Rectal smooth muscle tissue (tissue), 1 donor: ENCODE measurements at regions not wholly inside any gene's neighbourhood (a gene's known extent, or its start where the extent isn't known, plus 50 kb on each side); places are given as distances from the start of the nearest gene placed in this dataset.

Experiments
- H3K27ac ChIP-seq: one replicate; pipeline ENCODE4 v1.7.0; 2013; ENCODE audit warnings: low read depth, low read length, inconsistent platforms
- H3K27me3 ChIP-seq: one replicate; pipeline ENCODE4 v1.7.0; 2013; ENCODE audit warnings: low read length; ENCODE audit not compliant: control insufficient read depth, insufficient read depth
- H3K36me3 ChIP-seq: one replicate; pipeline ENCODE4 v1.7.0; 2013; ENCODE audit warnings: low read length; ENCODE audit not compliant: control insufficient read depth, insufficient read depth
- H3K4me1 ChIP-seq: one replicate; pipeline ENCODE4 v1.7.0; 2013; ENCODE audit warnings: low read length; ENCODE audit not compliant: control insufficient read depth, insufficient read depth
- H3K4me3 ChIP-seq: one replicate; pipeline ENCODE4 v1.7.0; 2013; ENCODE audit warnings: low read length
- H3K9ac ChIP-seq: one replicate; pipeline ENCODE4 v1.7.0; 2013; ENCODE audit warnings: low read length

GRCh38 chrX:39163581-39164126, 362.4 kb downstream of the MID1IP1 start:
- Histone ChIP-seq H3K27ac (no peak overlapping the region), H3K4me3 (no peak overlapping the region), H3K36me3 (no peaks in the 10 kb centered on the region), H3K9ac (no peak overlapping the region), H3K4me1 (no peaks in the 10 kb centered on the region), H3K27me3 (no peaks in the 10 kb centered on the region)

DNA sequence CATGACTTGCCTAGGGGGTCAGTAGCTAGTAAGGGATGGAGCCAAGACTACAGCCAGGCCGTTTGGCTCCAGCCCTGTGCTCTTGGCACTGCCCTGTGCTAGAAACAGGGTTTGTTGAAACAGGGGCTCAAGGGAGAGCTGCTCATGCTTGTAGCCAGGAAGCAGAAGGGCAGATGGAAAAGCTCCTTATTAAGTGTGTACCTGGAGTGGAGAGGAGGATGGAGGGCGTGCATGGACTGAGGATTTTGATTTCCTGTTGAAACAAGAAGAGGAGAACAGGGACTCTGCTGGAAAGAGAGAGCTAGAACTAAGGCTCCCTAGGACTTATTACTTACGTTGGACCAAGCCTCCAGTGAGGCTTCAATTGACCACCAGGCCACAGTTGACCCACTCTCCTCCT, 363.0 kb downstream of the MID1IP1 start:
- no peak overlapping the region for H3K9ac ChIP-seq

DNA sequence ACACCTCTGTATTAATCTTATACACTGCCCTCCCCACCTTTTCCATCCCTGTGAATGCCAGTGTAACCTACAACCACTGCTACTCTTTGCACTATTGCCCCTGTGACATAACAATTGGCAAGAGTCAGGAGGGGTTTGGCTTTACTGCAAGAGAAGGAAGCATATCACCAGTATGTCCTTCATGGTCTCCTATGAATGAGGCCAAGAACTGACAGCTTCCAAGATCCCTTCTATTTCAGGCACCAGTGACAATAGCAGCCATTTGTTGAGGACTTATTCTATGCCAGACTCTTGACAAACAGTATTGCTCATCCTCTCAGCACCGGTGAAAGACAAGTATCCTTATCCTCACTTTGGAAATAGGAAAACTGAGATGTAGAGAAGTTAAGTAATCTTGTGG, 363.9 kb downstream of the MID1IP1 start:
- Histone ChIP-seq H3K4me3 (no peak overlapping the region), H3K27ac (no peak overlapping the region), H3K27me3 (no peaks in the 10 kb centered on the region), H3K4me1 (no peaks in the 10 kb centered on the region), H3K36me3 (no peaks in the 10 kb centered on the region), H3K9ac (no peak overlapping the region)

More for the DNA sequence above, 363.0 kb downstream of the MID1IP1 start:
- Histone ChIP-seq H3K36me3 (no peaks in the 10 kb centered on the region), H3K4me3 (no peak overlapping the region), H3K4me1 (no peaks in the 10 kb centered on the region), H3K27me3 (no peaks in the 10 kb centered on the region), H3K27ac (no peak overlapping the region)

GRCh38 chrX:39165773-39166172, 364.5 kb downstream of the MID1IP1 start:
- H3K27ac ChIP-seq = no peak overlapping the region

GRCh38 chrX:39167791-39168190, 366.5 kb downstream of the MID1IP1 start:
- H3K27ac ChIP-seq = no peak overlapping the region
- no peak overlapping the region for H3K4me3 ChIP-seq
- no peak overlapping the region for H3K9ac ChIP-seq
- H3K36me3 ChIP-seq = no peaks in the 10 kb centered on the region
- H3K4me1 ChIP-seq = no peaks in the 10 kb centered on the region
- no peaks in the 10 kb centered on the region for H3K27me3 ChIP-seq

More at GRCh38 chrX:39165773-39166172, 364.5 kb downstream of the MID1IP1 start:
- no peaks in the 10 kb centered on the region for H3K36me3 ChIP-seq
- no peak overlapping the region for H3K9ac ChIP-seq
- H3K4me1 ChIP-seq = no peaks in the 10 kb centered on the region
- H3K4me3 ChIP-seq = no peak overlapping the region
- H3K27me3 ChIP-seq = no peaks in the 10 kb centered on the region

DNA sequence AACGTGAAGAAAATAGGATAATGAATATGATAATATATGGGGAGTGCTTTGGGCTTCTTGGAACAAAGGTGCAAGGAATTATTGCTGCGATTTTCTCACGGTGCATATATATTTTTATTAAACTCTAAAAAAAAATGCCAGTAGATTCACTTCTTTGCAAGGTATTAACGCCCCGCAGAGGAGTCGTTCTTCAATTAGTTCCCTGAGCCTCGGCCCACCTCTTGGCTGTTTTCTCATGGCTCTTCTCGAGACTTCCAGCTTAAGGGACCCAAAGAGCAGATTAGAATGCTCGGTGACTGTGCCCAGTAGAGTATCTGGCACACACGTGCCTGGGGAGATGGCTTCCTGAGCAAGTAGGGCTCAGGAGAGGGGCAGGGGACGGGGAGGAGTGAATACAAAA, 367.4 kb downstream of the MID1IP1 start:
- Histone ChIP-seq H3K4me3 (no peak overlapping the region), H3K4me1 (no peaks in the 10 kb centered on the region), H3K27ac (no peak overlapping the region), H3K27me3 (no peaks in the 10 kb centered on the region), H3K9ac (no peak overlapping the region), H3K36me3 (no peaks in the 10 kb centered on the region)

DNA sequence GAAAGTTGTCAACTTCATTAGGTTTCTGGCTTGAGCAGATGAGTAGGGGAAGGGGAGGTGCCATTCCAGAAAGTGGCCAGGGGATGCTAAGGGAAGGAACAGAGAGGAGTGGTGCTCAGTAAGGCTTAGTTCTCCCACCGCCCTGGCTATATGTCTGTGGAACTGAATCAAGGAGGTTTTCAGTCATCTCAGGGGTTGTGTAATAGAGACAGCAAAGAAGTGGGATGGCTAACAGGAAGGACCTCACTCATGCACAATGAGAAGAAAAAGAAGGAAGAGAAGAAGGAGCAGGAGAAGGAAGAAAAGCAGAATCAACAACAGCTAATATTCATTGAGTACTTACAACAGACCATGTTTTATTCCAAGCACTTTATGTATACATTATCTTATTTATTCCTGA, 368.7 kb downstream of the MID1IP1 start:
- Histone ChIP-seq H3K4me1 (no peaks in the 10 kb centered on the region), H3K27me3 (no peaks in the 10 kb centered on the region), H3K36me3 (no peaks in the 10 kb centered on the region), H3K4me3 (no peak overlapping the region), H3K9ac (no peak overlapping the region), H3K27ac (no peak overlapping the region)

DNA sequence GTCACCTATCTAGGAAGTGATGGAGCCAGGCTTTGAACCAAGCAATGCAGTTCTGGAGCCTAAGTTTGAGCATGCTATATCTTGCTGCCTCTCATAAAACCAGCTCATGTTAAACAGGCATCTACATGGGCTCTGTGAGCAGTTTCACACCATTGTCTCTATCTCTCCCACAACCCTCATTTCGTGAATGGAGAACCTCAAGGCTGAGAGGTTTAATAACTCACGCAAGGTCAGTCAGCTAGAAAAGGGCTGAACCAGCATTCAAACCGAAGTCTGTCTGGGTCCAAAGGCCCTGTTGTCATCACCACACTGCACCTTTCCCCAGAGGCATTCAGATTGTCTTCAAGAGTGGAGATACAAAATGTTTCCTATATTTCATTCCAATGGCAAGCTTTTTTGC, 369.2 kb downstream of the MID1IP1 start:
- H3K4me1 ChIP-seq = no peaks in the 10 kb centered on the region
- H3K4me3 ChIP-seq = no peak overlapping the region
- no peaks in the 10 kb centered on the region for H3K36me3 ChIP-seq
- no peak overlapping the region for H3K27ac ChIP-seq
- H3K27me3 ChIP-seq = no peaks in the 10 kb centered on the region
- H3K9ac ChIP-seq = no peak overlapping the region

- Histone ChIP-seq H3K27me3 (no peaks in the 10 kb centered on the region), H3K27ac (no peak overlapping the region), H3K9ac (no peak overlapping the region), H3K4me1 (no peaks in the 10 kb centered on the region), H3K36me3 (no peaks in the 10 kb centered on the region), H3K4me3 (no peak overlapping the region)
Observed at GRCh38 chrX:39171686-39172085, 370.4 kb downstream of the MID1IP1 start.

DNA sequence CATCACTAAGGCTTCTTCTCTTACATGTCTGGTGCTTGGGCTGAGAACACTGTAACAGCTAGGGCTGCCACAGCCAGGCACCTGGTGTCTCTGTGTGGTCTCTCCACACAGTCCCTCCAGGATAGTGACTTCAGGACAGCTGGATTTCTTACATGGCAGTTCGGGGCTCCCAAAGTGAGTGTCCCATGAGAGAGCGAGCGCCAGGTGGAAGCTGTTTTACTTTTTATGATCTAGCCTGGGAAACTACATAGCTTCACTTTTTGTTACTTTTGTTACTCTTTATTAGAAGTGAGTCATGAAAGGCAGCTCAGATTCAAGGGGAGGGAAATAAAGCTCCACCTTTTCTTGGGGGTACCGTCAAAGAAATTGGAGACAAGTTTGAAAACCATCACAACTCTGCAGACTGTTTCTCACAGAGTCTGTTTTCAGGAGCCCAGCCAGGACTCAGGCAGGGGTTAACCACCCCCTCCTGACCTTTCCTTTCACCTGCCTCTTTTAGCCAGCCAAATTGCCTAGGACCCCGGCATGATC, 373.0 kb downstream of the MID1IP1 start:
- H3K9ac ChIP-seq = no peak overlapping the region
- H3K4me3 ChIP-seq = peak overlapping the region; percentile 39
- H3K36me3 ChIP-seq = no peaks in the 10 kb centered on the region
- H3K4me1 ChIP-seq = no peaks in the 10 kb centered on the region
- H3K27ac ChIP-seq = no peak overlapping the region
- H3K27me3 ChIP-seq = no peaks in the 10 kb centered on the region

GRCh38 chrX:39174772-39175417, 373.6 kb downstream of the MID1IP1 start:
- Histone ChIP-seq H3K36me3 (no peaks in the 10 kb centered on the region), H3K4me3 (peak overlapping the region; percentile 39), H3K27ac (no peak overlapping the region), H3K27me3 (no peaks in the 10 kb centered on the region), H3K4me1 (no peaks in the 10 kb centered on the region), H3K9ac (no peak overlapping the region)

DNA sequence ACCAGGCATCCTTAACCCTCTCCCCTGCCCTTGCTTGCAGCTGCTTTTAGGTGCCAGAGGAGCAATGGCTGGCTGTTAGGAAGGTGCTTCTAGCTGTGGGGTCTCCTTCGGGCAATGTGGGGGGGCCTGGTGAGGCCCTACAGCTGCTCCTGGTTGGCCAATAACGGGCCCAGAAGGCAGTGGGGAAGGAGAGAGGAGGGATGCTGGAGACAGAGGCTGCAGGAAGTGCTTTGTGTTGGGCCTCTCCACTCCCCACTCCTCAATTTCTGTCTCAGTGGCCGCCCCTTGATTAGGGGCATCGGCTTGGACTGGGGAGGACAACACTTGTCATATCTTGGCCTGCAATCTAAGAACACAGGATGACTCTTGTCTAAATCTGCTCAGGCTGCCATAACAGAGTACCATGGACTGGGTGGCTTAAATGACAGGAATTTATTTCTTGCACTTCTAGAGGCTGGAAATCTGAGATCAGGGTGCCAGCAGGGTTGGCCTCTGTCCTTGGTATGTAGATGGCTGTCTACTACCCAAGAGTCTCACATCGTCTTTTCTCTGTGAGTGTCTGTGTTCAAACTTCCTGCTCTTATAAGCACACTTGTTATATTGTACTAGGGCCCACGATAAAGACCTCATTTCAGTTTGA, 374.3 kb downstream of the MID1IP1 start:
- Histone ChIP-seq H3K4me1 (no peaks in the 10 kb centered on the region), H3K27ac (no peak overlapping the region), H3K9ac (no peak overlapping the region)

GRCh38 chrX:39176105-39176504, 374.8 kb downstream of the MID1IP1 start:
- Histone ChIP-seq H3K36me3 (no peaks in the 10 kb centered on the region), H3K9ac (no peak overlapping the region), H3K27ac (no peak overlapping the region), H3K4me3 (no peak overlapping the region), H3K27me3 (no peaks in the 10 kb centered on the region), H3K4me1 (no peaks in the 10 kb centered on the region)

More for the DNA sequence above, 374.3 kb downstream of the MID1IP1 start:
- Histone ChIP-seq H3K27me3 (no peaks in the 10 kb centered on the region), H3K36me3 (no peaks in the 10 kb centered on the region), H3K4me3 (no peak overlapping the region)
